NCI-H1417 (cell line): ENCODE measurements at regions not wholly inside any gene's neighbourhood (a gene's known extent, or its start where the extent isn't known, plus 50 kb on each side); places are given as distances from the start of the nearest gene placed in this dataset.
"Not testable (repeated sequence)": the region's sequence is repeated elsewhere in the genome, so short reads cannot be mapped to it uniquely, and the experiment has no call there.

ENCODE experiments used
- DNase-seq, 3 experiments: peaks; one replicate each; lab custom pipeline; 2025; lab: John Stamatoyannopoulos, UW

GRCh38 chr10:37067576-37067975 is 57.8 kb upstream of the ANKRD30A start:
- DNase-seq: no peak

GRCh38 chr10:37062296-37062695 is 63.1 kb upstream of the ANKRD30A start:
- DNase-seq: not testable (repeated sequence)

- DNase-seq: no peak
Observed at GRCh38 chr10:37057261-37057660, 68.1 kb upstream of the ANKRD30A start.

- no peak for DNase-seq
Observed at GRCh38 chr10:37053476-37053875, 71.9 kb upstream of the ANKRD30A start.

- DNase-seq: not testable (repeated sequence)
Observed at GRCh38 chr10:37049982-37050381, 75.4 kb upstream of the ANKRD30A start.

- DNase-seq: not testable (repeated sequence)
Observed at GRCh38 chr10:37044319-37044718, 81.1 kb upstream of the ANKRD30A start.

- no peak for DNase-seq
Observed at GRCh38 chr10:37035853-37036252, 89.5 kb upstream of the ANKRD30A start.

- DNase-seq: no peak
Observed at GRCh38 chr10:37015498-37015897, 109.9 kb upstream of the ANKRD30A start.

GRCh38 chr10:37010741-37011140 is 114.7 kb upstream of the ANKRD30A start:
- DNase-seq: no peak

GRCh38 chr10:37008276-37008675 is 117.1 kb upstream of the ANKRD30A start:
- not testable (repeated sequence) for DNase-seq

GRCh38 chr10:37003126-37003525 is 122.3 kb upstream of the ANKRD30A start:
- no peak for DNase-seq

- DNase-seq: not testable (repeated sequence)
Observed at GRCh38 chr10:36995806-36996205, 129.6 kb upstream of the ANKRD30A start.

- no peak for DNase-seq
Observed at GRCh38 chr10:36994886-36995285, 130.5 kb upstream of the ANKRD30A start.

- DNase-seq: no peak
Observed at GRCh38 chr10:36989233-36989632, 136.2 kb upstream of the ANKRD30A start.

- no peak for DNase-seq
Observed at GRCh38 chr10:36946598-36946997, 178.8 kb upstream of the ANKRD30A start.

GRCh38 chr10:36943544-36943943 is 181.9 kb upstream of the ANKRD30A start:
- DNase-seq: peak in 1 of 3 experiments; percentile 2

GRCh38 chr10:36942616-36943015 is 182.8 kb upstream of the ANKRD30A start:
- no peak for DNase-seq

GRCh38 chr10:36903040-36903439 is 222.4 kb upstream of the ANKRD30A start:
- no peak for DNase-seq

GRCh38 chr10:36899652-36900051 is 225.7 kb upstream of the ANKRD30A start:
- no peak for DNase-seq

GRCh38 chr10:36888925-36889573 is 236.3 kb upstream of the ANKRD30A start:
- DNase-seq: peak; percentile 6 to 59 (median 33)

- no peak for DNase-seq
Observed at GRCh38 chr10:36886303-36886891, 239.0 kb upstream of the ANKRD30A start.

GRCh38 chr10:36885746-36886145 is 239.7 kb upstream of the ANKRD30A start:
- no peak for DNase-seq

- no peak for DNase-seq
Observed at GRCh38 chr10:36882781-36883180, 242.6 kb upstream of the ANKRD30A start.

GRCh38 chr10:36880898-36881297 is 244.5 kb upstream of the ANKRD30A start:
- peak in 1 of 3 experiments; percentile 18 for DNase-seq
